ENCODE measurements at regions not wholly inside any gene's neighbourhood (a gene's known extent, or its start where the extent isn't known, plus 50 kb on each side); places are given as distances from the start of the nearest gene placed in this dataset.
A peak's percentile ranks its signal among the peaks of the same experiment; 100 is the strongest.

- Histone ChIP-seq H3K4me3 (ENCODE audit: low read depth, low read length) (no peak overlapping the region), H3K36me3 (no peaks in the 10 kb centered on the region), H3K27me3 (no peaks in the 10 kb centered on the region), H3K4me1 (peaks cover 4% of the 10 kb centered on the region), H3K9me3 (no peaks in the 10 kb centered on the region)
- TF ChIP-seq CTCF (IDR thresholded peaks at IDR 0.05; ENCODE audit: low read depth, low read length) = no peak
- DNase-seq = no peak
These were observed 811.7 kb upstream of the GRAMD2B start for GRCh38 chr5:125611541-125611940.

GRCh38 chr5:125612181-125612721, 811.0 kb upstream of the GRAMD2B start:
- H3K4me3 ChIP-seq (ENCODE audit: low read depth, low read length) = no peak overlapping the region
- no peaks in the 10 kb centered on the region for H3K9me3 ChIP-seq
- no peaks in the 10 kb centered on the region for H3K36me3 ChIP-seq
- DNase-seq = peak; percentile 33
- H3K4me1 ChIP-seq = peaks cover 4% of the 10 kb centered on the region
- TF ChIP-seq CTCF (IDR thresholded peaks at IDR 0.05; ENCODE audit: low read depth, low read length) = no peak
- no peaks in the 10 kb centered on the region for H3K27me3 ChIP-seq

GRCh38 chr5:125612776-125613175, 810.4 kb upstream of the GRAMD2B start:
- TF ChIP-seq CTCF (IDR thresholded peaks at IDR 0.05; ENCODE audit: low read depth, low read length) = no peak
- Histone ChIP-seq H3K9me3 (no peaks in the 10 kb centered on the region), H3K4me3 (ENCODE audit: low read depth, low read length) (no peak overlapping the region), H3K36me3 (no peaks in the 10 kb centered on the region), H3K27me3 (no peaks in the 10 kb centered on the region), H3K4me1 (peaks cover 4% of the 10 kb centered on the region)
- DNase-seq = no peak

- TF ChIP-seq CTCF (IDR thresholded peaks at IDR 0.05; ENCODE audit: low read depth, low read length) = no peak
- H3K9me3 ChIP-seq = no peaks in the 10 kb centered on the region
- no peaks in the 10 kb centered on the region for H3K36me3 ChIP-seq
- no peak for DNase-seq
- no peaks in the 10 kb centered on the region for H3K27me3 ChIP-seq
- peaks cover 3% of the 10 kb centered on the region; the same call in 1 of the 2 replicates for H3K4me1 ChIP-seq
- no peak overlapping the region for H3K4me3 ChIP-seq (ENCODE audit: low read depth, low read length)
These were observed 793.0 kb upstream of the GRAMD2B start for GRCh38 chr5:125630237-125630636.

- no peaks in the 10 kb centered on the region for H3K36me3 ChIP-seq
- H3K9me3 ChIP-seq = no peaks in the 10 kb centered on the region
These were observed 789.7 kb upstream of the GRAMD2B start for GRCh38 chr5:125633523-125633922.

More at GRCh38 chr5:125633523-125633922, 789.7 kb upstream of the GRAMD2B start:
- no peak for DNase-seq
- Histone ChIP-seq H3K4me1 (peaks cover 3% of the 10 kb centered on the region; the same call in 1 of the 2 replicates), H3K27me3 (no peaks in the 10 kb centered on the region), H3K4me3 (ENCODE audit: low read depth, low read length) (no peak overlapping the region)
- TF ChIP-seq CTCF (IDR thresholded peaks at IDR 0.05; ENCODE audit: low read depth, low read length) = no peak
